ENCODE measurements at regions not wholly inside any gene's neighbourhood (a gene's known extent, or its start where the extent isn't known, plus 50 kb on each side); places are given as distances from the start of the nearest gene placed in this dataset.

- TF ChIP-seq EZH2 (IDR thresholded peaks at IDR 0.05; ENCODE audit: borderline replicate concordance, low read length), result no peak
- no peak for TF ChIP-seq CTCF (conservative IDR thresholded peaks at IDR 0.05 in 1 of 2, IDR thresholded peaks at IDR 0.05 in 1 of 2; ENCODE audit: extremely low read depth in 1 of 2, insufficient read depth in 1 of 2, low read depth in 1 of 2, low read length in 2 of 2)
These were observed 64.7 kb upstream of the TNIP3 start for GRCh38 chr4:121228848-121229247.

All from mammary epithelial cell (primary cell).